ENCODE measurements at regions not wholly inside any gene's neighbourhood (a gene's known extent, or its start where the extent isn't known, plus 50 kb on each side); places are given as distances from the start of the nearest gene placed in this dataset.

- Histone ChIP-seq H3K27ac (ENCODE audit: low read depth in 2 of 2, low read length in 1 of 2) (no peak overlapping the region), H3K27me3 (ENCODE audit: insufficient read depth) (no peaks in the 10 kb centered on the region), H3K4me3 (ENCODE audit: low read depth in 2 of 2, low read length in 1 of 2) (no peak overlapping the region), H3K9me3 (no peaks in the 10 kb centered on the region), H3K4me1 (ENCODE audit: control insufficient read depth in 1 of 2, insufficient read depth in 2 of 2, low read depth in 1 of 2, low read length in 1 of 2) (no peaks in the 10 kb centered on the region), H3K4me2 (no peak overlapping the region), H4K20me1 (ENCODE audit: insufficient read depth) (no peaks in the 10 kb centered on the region), H2AFZ (ENCODE audit: low read depth) (no peak overlapping the region), H3K36me3 (replicated peaks in 1 of 2; ENCODE audit: control insufficient read depth in 1 of 2, insufficient read depth in 2 of 2, low read length in 1 of 2) (no peaks in the 10 kb centered on the region), H3K79me2 (ENCODE audit: insufficient read depth) (no peaks in the 10 kb centered on the region), H3F3A (replicated peaks; ENCODE audit: insufficient read depth) (peaks cover 8% of the 10 kb centered on the region), H3K9me2 (no peaks in the 10 kb centered on the region), H3K9ac (no peak overlapping the region)
- CTCF ChIA-PET = no interaction called here
- no peak for DNase-seq
- POLR2A ChIA-PET = no interaction called here
- 93% methylated on average over 1 of the region's 1 CpG for WGBS (ENCODE audit: low lambda C conversion rate)
- no peak for TF ChIP-seq RFX5 (IDR thresholded peaks at IDR 0.05; ENCODE audit: low read length)
- no peak for TF ChIP-seq EP300 (IDR thresholded peaks at IDR 0.05; ENCODE audit: borderline replicate concordance in 1 of 2, low read depth in 1 of 2, low read length in 1 of 2)
- no peak for TF ChIP-seq CHD2 (IDR thresholded peaks at IDR 0.05; ENCODE audit: low read length, partially characterized antibody)
- TF ChIP-seq IRF3 (IDR thresholded peaks at IDR 0.05; ENCODE audit: low read depth, low read length) = no peak
- TF ChIP-seq GABPA (IDR thresholded peaks at IDR 0.05; ENCODE audit: low read depth) = no peak
- no peak for TF ChIP-seq NRF1 (IDR thresholded peaks at IDR 0.05; ENCODE audit: low read depth, low read length)
- TF ChIP-seq NFIC (IDR thresholded peaks at IDR 0.05; ENCODE audit: borderline replicate concordance) = no peak
- TF ChIP-seq USF1 (IDR thresholded peaks at IDR 0.05; ENCODE audit: borderline replicate concordance, low read depth) = no peak
- TF ChIP-seq, protein P1, sequence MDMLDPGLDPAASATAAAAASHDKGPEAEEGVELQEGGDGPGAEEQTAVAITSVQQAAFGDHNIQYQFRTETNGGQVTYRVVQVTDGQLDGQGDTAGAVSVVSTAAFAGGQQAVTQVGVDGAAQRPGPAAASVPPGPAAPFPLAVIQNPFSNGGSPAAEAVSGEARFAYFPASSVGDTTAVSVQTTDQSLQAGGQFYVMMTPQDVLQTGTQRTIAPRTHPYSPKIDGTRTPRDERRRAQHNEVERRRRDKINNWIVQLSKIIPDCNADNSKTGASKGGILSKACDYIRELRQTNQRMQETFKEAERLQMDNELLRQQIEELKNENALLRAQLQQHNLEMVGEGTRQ (IDR thresholded peaks at IDR 0.05; ENCODE audit: borderline replicate concordance, low read depth, low read length) = no peak
- TF ChIP-seq RCOR1 (IDR thresholded peaks at IDR 0.05; ENCODE audit: low read length) = no peak
- TF ChIP-seq TAF1 (IDR thresholded peaks at IDR 0.05; ENCODE audit: borderline replicate concordance, low read depth, low read length) = no peak
- TF ChIP-seq FOXM1 (IDR thresholded peaks at IDR 0.05; ENCODE audit: low read depth) = no peak
- TF ChIP-seq YY1 (IDR thresholded peaks at IDR 0.05; ENCODE audit: low read depth) = no peak
- TF ChIP-seq, protein P2, sequence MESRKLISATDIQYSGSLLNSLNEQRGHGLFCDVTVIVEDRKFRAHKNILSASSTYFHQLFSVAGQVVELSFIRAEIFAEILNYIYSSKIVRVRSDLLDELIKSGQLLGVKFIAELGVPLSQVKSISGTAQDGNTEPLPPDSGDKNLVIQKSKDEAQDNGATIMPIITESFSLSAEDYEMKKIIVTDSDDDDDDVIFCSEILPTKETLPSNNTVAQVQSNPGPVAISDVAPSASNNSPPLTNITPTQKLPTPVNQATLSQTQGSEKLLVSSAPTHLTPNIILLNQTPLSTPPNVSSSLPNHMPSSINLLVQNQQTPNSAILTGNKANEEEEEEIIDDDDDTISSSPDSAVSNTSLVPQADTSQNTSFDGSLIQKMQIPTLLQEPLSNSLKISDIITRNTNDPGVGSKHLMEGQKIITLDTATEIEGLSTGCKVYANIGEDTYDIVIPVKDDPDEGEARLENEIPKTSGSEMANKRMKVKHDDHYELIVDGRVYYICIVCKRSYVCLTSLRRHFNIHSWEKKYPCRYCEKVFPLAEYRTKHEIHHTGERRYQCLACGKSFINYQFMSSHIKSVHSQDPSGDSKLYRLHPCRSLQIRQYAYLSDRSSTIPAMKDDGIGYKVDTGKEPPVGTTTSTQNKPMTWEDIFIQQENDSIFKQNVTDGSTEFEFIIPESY (IDR thresholded peaks at IDR 0.05; ENCODE audit: borderline replicate concordance, low read depth) = no peak
- TF ChIP-seq FOXJ3 (CRISPR knock-in tag; IDR thresholded peaks at IDR 0.05) = no peak
Observed at GRCh38 chr15:39462691-39463090, 118.2 kb upstream of the THBS1 start.

All from SK-N-SH (cell line).